GM19023 (cell line): ENCODE measurements at regions not wholly inside any gene's neighbourhood (a gene's known extent, or its start where the extent isn't known, plus 50 kb on each side); places are given as distances from the start of the nearest gene placed in this dataset.
"Not testable (repeated sequence)": the region's sequence is repeated elsewhere in the genome, so short reads cannot be mapped to it uniquely, and the experiment has no call there.

Experiments
- ATAC-seq: cut with Tn5 transposase; IDR thresholded peaks from one replicate; pipeline ENCODE4 v1.9.1; 2021; ENCODE audit warnings: mild to moderate bottlenecking, moderate library complexity; ENCODE audit not compliant: unreplicated experiment

GRCh38 chr7:93048136-93048930, 69.4 kb downstream of the SAMD9 start:
- ATAC-seq: no peak

DNA sequence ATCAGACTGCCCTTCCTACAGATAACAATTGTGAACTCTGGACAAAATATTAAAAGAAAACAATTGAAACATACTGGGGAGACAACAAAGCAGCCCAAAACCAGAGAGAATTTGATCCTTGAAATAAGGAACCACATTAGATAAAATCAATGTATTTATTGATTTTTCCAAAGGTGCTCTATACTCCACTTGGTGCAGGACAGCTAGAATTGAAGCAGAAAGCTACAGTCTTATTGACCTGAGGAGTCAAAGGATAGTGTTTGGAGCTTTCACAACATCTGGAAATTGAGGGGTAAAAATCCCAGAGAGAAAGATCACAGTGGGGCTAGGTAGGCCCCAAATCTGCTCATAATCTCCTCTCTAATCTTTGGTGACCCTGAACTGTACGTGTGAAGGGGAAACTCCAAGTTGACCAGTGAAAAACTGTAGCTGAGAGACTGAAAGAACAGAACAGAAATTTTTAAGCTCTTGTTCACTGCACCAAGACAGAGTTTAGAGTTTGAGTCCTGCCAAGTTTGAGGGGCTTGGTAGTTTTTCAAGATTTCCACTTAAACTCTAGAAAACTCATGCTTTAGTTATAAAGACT, 70.2 kb downstream of the SAMD9 start:
- peak; percentile 62 for ATAC-seq

- no peak for ATAC-seq
These were observed 71.1 kb downstream of the SAMD9 start for GRCh38 chr7:93046641-93047040.

GRCh38 chr7:93044147-93044810, 73.5 kb downstream of the SAMD9 start:
- ATAC-seq: no peak

DNA sequence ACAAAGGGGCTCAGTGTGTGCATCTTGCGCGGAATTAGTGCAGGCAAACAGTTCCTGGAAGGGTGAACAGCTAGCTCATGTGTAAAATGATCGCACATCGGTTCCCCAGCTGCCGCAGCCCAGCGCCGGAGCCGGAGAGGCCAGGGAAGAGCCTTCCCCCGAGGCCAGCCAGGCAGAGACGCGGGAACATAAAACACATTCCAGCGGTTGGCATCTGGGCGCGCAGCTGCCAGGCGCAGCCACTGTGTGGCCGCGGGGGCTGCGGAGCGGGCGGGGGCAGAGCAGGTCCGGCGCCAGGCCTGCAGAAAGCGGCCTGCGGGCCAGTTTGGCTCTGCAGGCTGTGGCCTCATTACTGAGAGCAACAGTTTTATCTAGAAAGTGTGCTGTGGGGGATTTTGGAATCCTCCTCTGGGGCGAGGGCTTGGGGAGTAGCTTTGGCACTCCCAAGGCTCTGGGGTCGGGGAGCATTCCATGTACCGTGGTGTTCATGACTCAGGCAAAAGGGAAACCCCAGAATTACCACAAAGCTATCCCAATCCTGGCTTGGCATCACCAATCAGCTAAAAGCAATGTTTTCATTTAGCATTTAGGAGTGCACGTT, 74.3 kb downstream of the SAMD9 start:
- no peak for ATAC-seq

DNA sequence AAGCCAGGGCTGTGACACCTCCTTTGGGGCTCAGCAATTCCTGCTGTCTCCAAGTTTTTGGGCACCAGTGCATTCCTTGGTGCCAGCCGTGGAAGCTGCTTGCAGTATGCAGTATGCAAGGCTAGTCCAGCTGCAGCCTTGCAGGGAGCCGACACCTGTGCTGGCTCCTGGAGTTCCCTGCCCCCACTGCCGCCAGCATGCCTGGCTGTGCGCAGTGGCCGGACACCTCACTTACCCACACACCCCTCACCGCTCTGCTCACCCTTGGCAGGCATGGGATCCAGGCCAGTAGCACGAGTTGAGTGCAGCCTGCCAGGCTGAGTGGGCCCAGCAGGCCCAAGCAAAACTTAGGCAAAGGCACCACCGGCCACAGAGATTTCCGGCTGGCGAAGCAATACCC, 77.4 kb downstream of the SAMD9 start:
- no peak for ATAC-seq

GRCh38 chr7:93039786-93040185, 78.0 kb downstream of the SAMD9 start:
- no peak for ATAC-seq

- no peak for ATAC-seq
These were observed 78.5 kb downstream of the SAMD9 start for GRCh38 chr7:93039282-93039681.

DNA sequence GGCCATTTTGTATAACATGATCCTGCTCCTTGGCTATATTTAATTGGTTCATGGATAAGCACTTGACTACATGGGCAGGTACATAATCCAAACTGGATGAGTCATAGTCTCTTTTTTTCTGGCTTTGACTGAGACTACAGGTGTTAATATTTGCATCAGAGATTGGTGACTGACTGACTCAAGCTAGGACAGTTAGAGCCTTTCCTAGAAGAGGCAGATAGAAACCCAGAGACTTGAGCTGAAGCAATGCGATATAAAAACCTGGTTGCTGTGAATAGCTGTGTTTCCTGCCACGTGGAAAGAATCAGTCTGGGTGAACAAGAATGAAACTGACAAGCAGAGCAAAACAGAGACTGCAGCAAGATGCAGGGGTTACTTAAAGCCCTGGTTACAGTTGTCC, 81.0 kb downstream of the SAMD9 start:
- peak; percentile 95 for ATAC-seq

- no peak for ATAC-seq
These were observed 81.6 kb downstream of the SAMD9 start for GRCh38 chr7:93036149-93036640.

DNA sequence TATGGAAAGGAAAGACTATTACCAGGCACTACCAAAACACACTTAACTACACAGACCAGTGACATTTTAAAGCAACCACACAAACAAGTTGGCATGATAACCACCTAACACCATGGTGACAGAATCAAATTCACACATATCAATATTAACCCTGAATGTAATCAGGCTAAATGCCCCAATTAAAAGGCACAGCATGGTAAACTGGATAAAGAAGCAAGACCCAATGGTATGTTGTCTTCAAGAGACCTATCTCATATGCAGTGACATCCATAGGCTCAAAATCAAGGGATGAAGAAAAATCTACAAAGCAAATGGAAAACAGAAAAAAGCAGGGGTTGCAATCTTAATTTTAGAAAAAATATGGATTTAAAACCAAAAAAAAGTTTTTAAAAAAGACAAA, 86.0 kb downstream of the SAMD9 start:
- ATAC-seq: no peak

- no peak for ATAC-seq
These were observed 87.1 kb downstream of the SAMD9 start for GRCh38 chr7:93030605-93031225.

DNA sequence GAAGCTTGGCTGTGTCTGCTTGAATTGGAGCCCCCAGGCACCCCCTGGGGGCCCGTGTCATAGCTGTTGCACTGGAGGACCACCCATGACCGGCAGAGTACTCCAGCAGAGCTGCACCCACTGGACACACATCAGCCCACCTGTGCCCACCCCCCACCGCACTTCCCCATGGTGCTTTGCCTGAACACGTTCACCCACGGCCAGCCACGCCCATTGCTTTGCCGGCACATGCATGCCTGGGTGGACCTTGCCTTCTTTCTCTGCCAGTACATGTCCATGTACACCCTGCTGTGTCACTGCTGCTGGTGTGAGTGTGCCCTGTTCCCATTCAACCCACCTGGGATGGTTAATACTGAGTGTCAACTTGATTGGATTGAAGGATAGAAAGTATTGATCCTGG, 88.7 kb downstream of the SAMD9 start:
- ATAC-seq: no peak

DNA sequence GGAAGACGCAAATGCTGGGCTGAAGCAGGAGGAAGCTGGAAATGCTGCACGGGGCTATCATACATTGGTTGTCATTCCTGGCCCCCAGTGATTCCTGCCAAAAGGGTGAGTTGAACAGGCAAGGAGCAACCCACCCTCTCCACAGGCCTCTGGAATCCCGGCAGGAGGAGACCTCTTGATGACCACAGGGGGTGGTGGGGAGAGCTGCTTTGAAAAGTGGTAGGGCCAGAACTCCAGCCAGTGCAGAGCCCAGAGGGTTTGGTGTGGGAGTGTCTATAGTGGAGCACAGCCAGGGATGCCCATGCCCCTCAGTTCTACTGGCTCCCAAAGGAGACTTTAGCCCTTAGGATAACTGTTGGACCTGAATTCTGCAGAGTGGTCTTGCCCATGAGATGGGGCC, 89.2 kb downstream of the SAMD9 start:
- no peak for ATAC-seq

DNA sequence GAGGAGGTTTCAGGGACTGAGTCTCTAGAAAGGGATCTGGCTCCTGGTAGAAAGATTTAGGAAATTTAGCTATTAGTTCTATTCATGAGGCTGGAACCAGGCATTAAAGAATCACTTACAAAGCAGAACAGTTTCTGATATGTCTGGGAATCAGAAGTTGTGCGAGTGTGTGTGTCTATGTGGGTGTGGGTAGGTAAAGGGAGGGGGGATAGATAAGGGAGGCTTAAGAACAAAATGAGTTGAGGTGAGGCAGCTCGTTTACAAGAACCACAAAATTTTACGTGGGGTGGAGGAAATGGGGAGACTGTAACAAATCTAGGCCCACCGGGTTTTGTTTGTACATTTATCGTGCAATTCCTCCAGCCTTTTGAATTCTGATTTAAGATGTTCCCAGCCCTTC, 90.7 kb downstream of the SAMD9 start:
- no peak for ATAC-seq

DNA sequence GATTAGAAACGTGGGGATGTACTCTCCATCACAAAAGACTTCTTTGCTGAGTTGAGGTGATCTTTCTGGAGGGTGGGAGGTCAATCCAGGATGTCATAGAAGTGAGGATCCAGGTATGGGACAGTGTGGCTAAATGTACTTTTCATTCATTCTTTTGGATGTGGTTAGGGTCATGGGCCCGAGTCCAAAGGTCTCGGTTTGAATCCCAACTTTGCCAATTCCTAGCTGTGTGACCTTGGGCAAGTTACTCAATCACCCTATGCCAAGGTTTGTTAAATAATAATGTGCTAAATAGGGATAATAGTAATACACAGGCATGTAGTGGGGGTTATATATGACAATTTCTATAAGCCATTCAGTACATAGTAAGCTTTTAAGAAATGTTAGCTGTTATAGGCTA, 91.4 kb downstream of the SAMD9 start:
- no peak for ATAC-seq

DNA sequence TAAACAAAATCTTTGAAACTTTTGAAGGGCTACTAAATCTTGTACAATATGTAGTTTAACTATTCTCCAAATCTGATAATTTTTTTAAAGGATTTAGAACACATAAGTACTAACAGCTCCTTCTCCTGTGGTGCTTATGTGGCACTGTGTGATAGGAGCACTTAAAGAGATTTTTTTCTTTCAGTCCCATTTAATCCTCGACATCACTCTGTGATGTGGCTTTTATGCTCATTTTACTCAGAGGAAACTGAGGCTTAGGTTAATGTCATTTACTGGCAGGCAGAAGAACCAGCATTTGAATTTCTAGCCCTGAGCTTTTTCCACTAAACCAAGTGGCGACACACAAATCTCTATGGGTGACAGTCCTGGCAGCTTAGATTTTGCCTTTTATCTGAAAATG, 92.4 kb downstream of the SAMD9 start:
- ATAC-seq: no peak

- ATAC-seq: not testable (repeated sequence)
These were observed 94.8 kb downstream of the SAMD9 start for GRCh38 chr7:93022931-93023478.

GRCh38 chr7:93021748-93022147, 96.0 kb downstream of the SAMD9 start:
- no peak for ATAC-seq

GRCh38 chr7:93018716-93019115, 99.1 kb downstream of the SAMD9 start:
- no peak for ATAC-seq
